Tibial artery (tissue), 4 donors: ENCODE measurements at regions not wholly inside any gene's neighbourhood (a gene's known extent, or its start where the extent isn't known, plus 50 kb on each side); places are given as distances from the start of the nearest gene placed in this dataset.

Source experiments
- DNase-seq, 2 donors: peaks; one replicate each; pipeline ENCODE4 v3.0.0-alpha.2; 2019
- H3K27ac ChIP-seq, 2 donors: fragments of 200-600 bp; sonication (generic) in 1 of 2; 1 replicate in 1 of 2; 2 replicates in 1 of 2; pipeline ENCODE4 v1.5.1; 2018 to 2019; ENCODE audit warnings: mild to moderate bottlenecking in 1 of 2
- H3K27me3 ChIP-seq, 2 donors: fragments of 200-600 bp; sonication (generic) in 1 of 2; one replicate each; pipeline versions ENCODE4 v1.5.1 to v1.6.0; 2016 to 2019
- H3K36me3 ChIP-seq, 3 donors: fragments of 200-600 bp; sonication (generic) in 2 of 3; one replicate each; pipeline ENCODE4 v1.5.1; 2016 to 2019; ENCODE audit warnings: mild to moderate bottlenecking in 2 of 3
- H3K4me1 ChIP-seq, 4 donors: fragments of 200-600 bp; sonication (generic) in 2 of 4; 1 replicate in 3 of 4; 2 replicates in 1 of 4; pipeline ENCODE4 v1.5.1; 2016 to 2019
- H3K4me3 ChIP-seq, 2 donors: fragments of 200-600 bp; sonication (generic) in 1 of 2; 1 replicate in 1 of 2; 2 replicates in 1 of 2; pipeline ENCODE4 v1.5.1; 2018 to 2019; ENCODE audit warnings: mild to moderate bottlenecking in 2 of 2
- H3K9me3 ChIP-seq, 3 donors: fragments of 200-600 bp; sonication (generic) in 1 of 3; one replicate each; pipeline ENCODE4 v1.5.1; 2016 to 2019
- CTCF ChIP-seq, 2 experiments: fragments of 200-600 bp in 1 of 2; fragments of 450-650 bp in 1 of 2; IDR thresholded peaks; one replicate each; pipeline ENCODE4 v1.5.1; 2017 to 2019; ENCODE audit warnings: antibody characterized with exemption in 2 of 2, mild to moderate bottlenecking in 1 of 2, moderate library complexity in 1 of 2
- intact Hi-C: fragments of 100-400 bp; cut with DNase I; formaldehyde crosslinking; loops from one replicate; pipeline ENCODE4 v1.15.0; 2023; ENCODE audit warnings: low total_unique reads

- no peak for DNase-seq
- Histone ChIP-seq H3K27me3 (no peaks in the 10 kb centered on the region), H3K27ac (no peak overlapping the region), H3K4me3 (no peak overlapping the region), H3K4me1 (no peaks in the 10 kb centered on the region), H3K36me3 (no peaks in the 10 kb centered on the region), H3K9me3 (no peaks in the 10 kb centered on the region)
- intact Hi-C loops, result no loop called here
- no peak for TF ChIP-seq CTCF (IDR thresholded peaks at IDR 0.05)
Observed at GRCh38 chr1:157407367-157407766, 144.9 kb downstream of the FCRL5 start.

- TF ChIP-seq CTCF (IDR thresholded peaks at IDR 0.05), result no peak
- H3K9me3 ChIP-seq, result no peaks in the 10 kb centered on the region
- no peaks in the 10 kb centered on the region for H3K4me1 ChIP-seq
- H3K27ac ChIP-seq, result no peak overlapping the region
- H3K4me3 ChIP-seq, result no peak overlapping the region
- intact Hi-C loops, result no loop called here
- H3K36me3 ChIP-seq, result no peaks in the 10 kb centered on the region
- DNase-seq, result no peak
- H3K27me3 ChIP-seq, result no peaks in the 10 kb centered on the region
Observed at GRCh38 chr1:157405662-157406061, 146.7 kb downstream of the FCRL5 start.

- Histone ChIP-seq H3K4me3 (no peak overlapping the region), H3K9me3 (no peaks in the 10 kb centered on the region), H3K27me3 (no peaks in the 10 kb centered on the region), H3K36me3 (no peaks in the 10 kb centered on the region), H3K27ac (no peak overlapping the region), H3K4me1 (no peaks in the 10 kb centered on the region)
- no peak for DNase-seq
- intact Hi-C loops, result no loop called here
- no peak for TF ChIP-seq CTCF (IDR thresholded peaks at IDR 0.05)
Observed at GRCh38 chr1:157404614-157405013, 147.7 kb downstream of the FCRL5 start.

- Histone ChIP-seq H3K9me3 (no peaks in the 10 kb centered on the region), H3K4me3 (no peak overlapping the region), H3K4me1 (no peaks in the 10 kb centered on the region), H3K27ac (no peak overlapping the region), H3K36me3 (no peaks in the 10 kb centered on the region), H3K27me3 (no peaks in the 10 kb centered on the region)
- intact Hi-C loops, result no loop called here
- no peak for DNase-seq
- TF ChIP-seq CTCF (IDR thresholded peaks at IDR 0.05), result no peak
Observed at GRCh38 chr1:157404063-157404501, 148.2 kb downstream of the FCRL5 start.

DNA sequence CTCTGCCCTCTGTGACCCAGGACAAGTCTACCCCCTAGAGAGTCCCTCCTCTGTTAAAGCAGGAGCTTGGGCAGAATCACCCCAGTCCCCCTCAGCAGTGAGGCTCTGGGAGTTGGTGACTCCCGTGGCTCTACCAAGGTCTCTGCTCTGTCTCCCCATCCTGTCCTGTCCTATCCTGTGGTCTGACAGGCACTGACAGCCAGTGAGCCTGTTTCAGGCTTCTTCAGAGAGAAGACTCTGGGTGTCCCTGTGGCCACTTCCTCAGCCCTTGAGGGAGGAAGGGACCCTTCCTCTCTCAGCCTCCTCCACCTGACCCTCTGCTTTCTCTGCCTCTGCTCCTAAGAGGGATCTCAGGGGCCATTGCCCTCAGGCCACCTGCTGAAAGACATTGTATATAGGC, 148.7 kb downstream of the FCRL5 start:
- no peak for TF ChIP-seq CTCF (IDR thresholded peaks at IDR 0.05)
- intact Hi-C loops, result no loop called here

DNA sequence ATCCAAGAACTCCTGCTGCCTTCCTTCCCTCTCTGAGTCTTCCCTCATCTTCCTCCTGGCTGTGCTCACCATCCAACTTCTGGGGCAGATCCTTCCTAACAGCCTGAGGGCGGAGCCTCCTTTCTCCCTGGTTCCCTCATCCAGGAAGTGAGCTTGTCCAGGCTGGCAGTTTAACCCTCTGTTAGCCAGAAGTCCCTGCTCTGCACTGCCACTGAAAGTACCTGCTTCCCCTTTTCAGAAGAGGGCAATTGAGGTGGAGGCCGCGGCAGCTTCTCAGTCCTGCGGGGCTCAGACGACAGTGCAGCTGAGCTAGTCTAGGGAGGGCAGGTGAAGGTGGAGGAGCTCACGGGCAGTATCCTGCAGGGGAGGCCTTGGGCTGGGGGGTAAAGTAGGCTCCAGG, 149.1 kb downstream of the FCRL5 start:
- Histone ChIP-seq H3K4me3 (no peak overlapping the region), H3K36me3 (no peaks in the 10 kb centered on the region), H3K27me3 (no peaks in the 10 kb centered on the region), H3K9me3 (no peaks in the 10 kb centered on the region), H3K27ac (no peak overlapping the region), H3K4me1 (no peaks in the 10 kb centered on the region)
- TF ChIP-seq CTCF (IDR thresholded peaks at IDR 0.05), result no peak
- intact Hi-C loops, result no loop called here
- DNase-seq, result no peak

More for the DNA sequence above, 148.7 kb downstream of the FCRL5 start:
- Histone ChIP-seq H3K4me3 (no peak overlapping the region), H3K27me3 (no peaks in the 10 kb centered on the region), H3K9me3 (no peaks in the 10 kb centered on the region), H3K27ac (no peak overlapping the region), H3K36me3 (no peaks in the 10 kb centered on the region), H3K4me1 (no peaks in the 10 kb centered on the region)
- DNase-seq, result no peak
